ENCODE measurements at regions not wholly inside any gene's neighbourhood (a gene's known extent, or its start where the extent isn't known, plus 50 kb on each side); places are given as distances from the start of the nearest gene placed in this dataset.

DNA sequence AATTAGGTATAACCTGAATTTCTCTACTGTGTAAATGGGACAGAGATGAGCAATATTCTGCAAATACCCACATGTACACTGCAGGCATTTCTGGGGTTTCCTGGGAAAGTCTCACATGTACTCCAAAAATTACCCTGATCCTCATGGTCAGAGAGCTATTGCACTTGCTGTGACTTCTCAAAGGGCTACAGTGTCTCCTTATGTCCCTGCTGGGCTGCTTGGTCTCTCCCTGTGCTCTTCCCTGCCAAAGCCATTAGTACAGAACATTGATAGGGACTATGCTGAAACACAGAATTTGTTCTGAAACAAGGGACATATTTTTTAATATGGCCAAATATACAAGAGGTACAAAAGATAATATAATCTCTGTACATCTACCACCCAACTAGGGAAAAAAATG, 924.4 kb upstream of the NXPH2 start:
- TF ChIP-seq POLR2AphosphoS5 (IDR thresholded peaks at IDR 0.05; ENCODE audit: borderline replicate concordance, low read depth, low read length) (no peak), EZH2 (IDR thresholded peaks at IDR 0.05) (no peak)
